GM12891 (cell line): ENCODE measurements at regions not wholly inside any gene's neighbourhood (a gene's known extent, or its start where the extent isn't known, plus 50 kb on each side); places are given as distances from the start of the nearest gene placed in this dataset.

Source experiments
- DNase-seq: peaks from one replicate; pipeline ENCODE4 v3.0.0; 2011; ENCODE audit warnings: low spot score; ENCODE audit not compliant: insufficient read length
- FAIRE-seq: peaks from 2 replicates; lab custom pipeline; 2011; peaks lifted over from hg19 to GRCh38; lab: Jason Lieb, UNC
- PAX5 ChIP-seq: IDR thresholded peaks from 2 replicates; pipeline ENCODE4 v1.6.1; 2011; ENCODE audit warnings: low read length, moderate library complexity, mild to moderate bottlenecking; ENCODE audit not compliant: insufficient read depth, severe bottlenecking
- POLR2A ChIP-seq: IDR thresholded peaks from 2 replicates; pipeline ENCODE4 v1.6.1; 2011; ENCODE audit warnings: low read depth, low read length, control low read depth
- POLR2AphosphoS5 ChIP-seq: IDR thresholded peaks from 2 replicates; pipeline ENCODE4 v1.6.1; 2011; ENCODE audit warnings: low read depth, low read length, control low read depth
- POU2F2 ChIP-seq: IDR thresholded peaks from 2 replicates; pipeline ENCODE4 v1.6.1; 2011; ENCODE audit warnings: low read depth, mild to moderate bottlenecking, control low read depth, low read length, moderate library complexity
- SPI1 ChIP-seq: IDR thresholded peaks from 2 replicates; pipeline ENCODE4 v1.6.1; 2011; ENCODE audit warnings: low read depth, low read length, control low read depth
- TAF1 ChIP-seq: IDR thresholded peaks from 2 replicates; pipeline ENCODE4 v1.6.1; 2011; ENCODE audit warnings: low read depth, low read length, control low read depth

- TF ChIP-seq SPI1 (no peak), POLR2AphosphoS5 (no peak), POU2F2 (no peak), POLR2A (no peak), PAX5 (no peak), TAF1 (no peak)
Measured at GRCh38 chr4:178258603-178259002, 816.4 kb upstream of the AGA start.

GRCh38 chr4:178259566-178259965 is 817.3 kb upstream of the AGA start:
- FAIRE-seq, result no peak
- TF ChIP-seq POLR2A (no peak), POLR2AphosphoS5 (no peak), TAF1 (no peak), SPI1 (no peak), POU2F2 (no peak), PAX5 (no peak)
- DNase-seq, result no peak

More at GRCh38 chr4:178258603-178259002, 816.4 kb upstream of the AGA start:
- DNase-seq (no peak), FAIRE-seq (no peak)

DNA sequence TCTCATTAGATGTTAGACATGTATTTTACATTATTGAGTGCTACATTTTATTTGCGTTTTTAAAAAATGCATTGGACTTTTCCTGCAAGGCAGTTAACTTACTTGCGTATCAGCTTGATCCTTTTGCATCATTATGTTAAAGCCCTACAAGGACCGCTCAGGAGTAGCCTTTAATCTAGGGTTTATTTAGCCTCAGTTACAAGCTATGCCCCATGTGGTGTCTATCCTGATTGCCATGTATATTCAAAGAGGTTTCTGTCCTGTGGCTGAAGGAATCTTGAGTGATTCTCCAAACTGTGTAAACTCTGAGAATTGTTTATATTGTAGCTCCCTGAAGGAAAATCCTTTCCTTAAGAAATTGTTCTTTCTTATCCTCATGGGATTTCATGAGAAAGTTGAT is 821.8 kb upstream of the AGA start:
- DNase-seq (no peak), FAIRE-seq (no peak)
- TF ChIP-seq POLR2AphosphoS5 (no peak), SPI1 (no peak), POLR2A (no peak), TAF1 (no peak), POU2F2 (no peak), PAX5 (no peak)

DNA sequence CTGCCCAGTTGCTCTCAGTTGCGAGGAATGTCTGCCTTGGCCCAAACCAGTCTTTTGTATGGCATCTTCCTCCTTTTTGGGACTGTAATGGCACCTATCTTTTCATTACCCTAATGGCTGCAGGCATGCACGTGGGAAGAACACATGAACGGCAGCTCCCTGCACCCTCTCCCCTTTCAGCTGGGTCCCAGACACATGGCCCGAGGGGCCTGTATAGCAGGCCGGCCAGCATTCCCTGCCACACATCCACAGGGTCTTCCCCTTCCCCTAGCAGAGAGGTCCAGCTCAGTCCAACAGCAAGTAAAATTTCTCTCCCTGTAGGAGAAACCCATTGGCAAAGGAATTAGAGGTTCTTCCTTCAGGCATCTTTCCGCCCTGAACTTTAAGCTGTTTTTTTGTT is 829.1 kb upstream of the AGA start:
- DNase-seq (no peak), FAIRE-seq (no peak)
- TF ChIP-seq TAF1 (no peak), PAX5 (no peak), POLR2A (no peak), POLR2AphosphoS5 (no peak), POU2F2 (no peak), SPI1 (no peak)

DNA sequence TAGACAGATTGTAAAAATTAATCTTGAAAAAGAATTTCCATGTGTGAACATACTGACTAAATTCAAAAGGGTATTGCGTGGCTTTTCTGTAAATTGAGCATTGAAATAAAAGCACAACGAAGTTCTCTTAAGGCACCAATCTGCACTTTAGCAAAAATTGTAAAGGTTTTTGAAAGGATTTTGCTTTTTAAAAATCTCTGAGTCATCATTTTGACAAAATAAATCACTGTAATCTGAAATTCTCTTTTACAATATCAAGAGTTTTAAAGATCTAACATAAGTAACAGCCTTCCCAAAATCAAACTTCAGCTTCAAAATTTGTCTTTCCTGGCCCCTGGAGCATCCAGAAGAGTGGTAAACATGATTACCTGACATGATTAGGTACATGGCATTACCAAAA is 830.9 kb upstream of the AGA start:
- TF ChIP-seq POU2F2 (no peak), SPI1 (no peak), POLR2A (no peak), PAX5 (no peak), POLR2AphosphoS5 (no peak), TAF1 (no peak)
- FAIRE-seq (no peak), DNase-seq (no peak)

DNA sequence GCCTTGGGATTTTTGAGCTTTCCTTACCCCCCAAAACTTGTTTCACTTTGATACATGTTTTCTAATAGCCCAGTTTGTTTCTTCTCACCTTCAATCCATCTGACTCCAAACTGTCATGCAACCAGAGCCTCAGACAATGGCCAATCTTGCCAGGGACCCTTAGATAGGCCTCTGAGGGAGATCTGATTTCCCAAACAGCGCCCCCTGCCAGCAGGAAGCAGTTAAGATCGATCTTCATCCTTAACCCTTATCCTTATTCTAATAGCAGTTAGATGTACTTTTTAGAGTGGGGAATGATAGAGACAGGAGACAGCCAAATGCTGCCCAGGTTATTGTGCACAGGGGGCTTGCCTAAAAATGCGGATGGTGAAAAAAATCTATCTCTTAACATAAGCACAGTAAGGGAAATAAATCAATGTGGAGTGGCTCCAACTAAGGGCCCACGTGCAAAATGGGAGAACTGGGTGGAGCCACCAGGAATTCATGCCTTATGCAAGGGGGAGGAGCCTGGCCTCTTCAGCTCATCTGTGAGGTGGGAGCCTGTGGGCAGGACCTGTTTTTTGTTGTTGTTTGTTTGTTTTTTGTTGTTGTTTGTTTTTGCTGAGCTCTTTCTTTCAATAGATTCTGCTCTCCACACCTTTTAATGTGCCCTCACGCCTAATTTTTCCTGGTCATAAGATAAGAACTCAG is 833.6 kb upstream of the AGA start:
- no peak for TF ChIP-seq TAF1
- TF ChIP-seq SPI1, result no peak
- TF ChIP-seq POLR2A, result no peak
- TF ChIP-seq POU2F2, result no peak
- TF ChIP-seq PAX5, result no peak
- TF ChIP-seq POLR2AphosphoS5, result no peak
- DNase-seq (no peak), FAIRE-seq (no peak)

- FAIRE-seq (no peak), DNase-seq (no peak)
- TF ChIP-seq SPI1 (no peak), PAX5 (no peak), TAF1 (no peak), POU2F2 (no peak), POLR2A (no peak), POLR2AphosphoS5 (no peak)
Measured at GRCh38 chr4:178280362-178280761, 838.1 kb upstream of the AGA start.

DNA sequence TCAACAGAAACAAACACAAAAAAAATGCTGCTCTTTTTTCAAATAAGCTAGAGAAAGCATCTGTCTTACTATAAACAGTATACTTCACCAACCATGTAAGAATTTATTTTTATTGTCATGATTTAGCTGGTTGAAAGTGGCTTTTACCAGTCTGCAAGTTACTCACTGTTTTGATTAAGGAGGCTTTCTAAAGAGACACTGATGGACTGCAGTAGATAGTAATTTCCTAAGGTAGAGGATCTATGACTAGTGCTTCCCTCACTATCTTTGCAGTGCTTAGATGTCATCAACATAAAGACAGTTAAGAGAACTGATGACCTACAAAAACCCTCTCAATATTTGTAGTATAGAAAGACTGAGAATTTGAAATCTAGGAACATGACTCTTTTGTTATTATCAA is 846.2 kb upstream of the AGA start:
- no peak for DNase-seq
- no peak for FAIRE-seq
- TF ChIP-seq POLR2A (no peak), PAX5 (no peak), POLR2AphosphoS5 (no peak), SPI1 (no peak), TAF1 (no peak), POU2F2 (no peak)

- DNase-seq (no peak), FAIRE-seq (no peak)
- TF ChIP-seq PAX5 (no peak), POU2F2 (no peak), POLR2A (no peak)
Measured at GRCh38 chr4:178293601-178294000, 851.4 kb upstream of the AGA start.

DNA sequence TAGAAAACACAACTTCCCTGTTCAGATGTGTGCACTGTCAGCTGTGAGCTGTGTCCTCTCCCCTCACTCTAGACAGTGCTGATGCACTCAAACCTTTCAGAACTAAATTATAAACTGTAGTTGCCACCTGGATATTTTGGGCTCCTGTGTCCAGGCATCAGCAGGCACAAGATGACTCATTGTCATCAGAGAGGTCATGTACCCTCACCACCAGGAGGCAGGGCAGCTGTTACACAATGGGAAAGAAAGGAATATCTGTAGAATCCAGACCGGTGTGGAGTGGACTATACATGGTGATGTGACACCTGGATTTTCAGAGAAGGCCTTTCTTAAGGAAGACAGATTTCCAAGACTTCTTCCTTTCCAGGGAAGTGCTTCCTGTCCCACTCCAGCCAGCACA is 854.4 kb upstream of the AGA start:
- TF ChIP-seq PAX5, result no peak
- no peak for TF ChIP-seq POLR2A
- no peak for TF ChIP-seq TAF1
- TF ChIP-seq SPI1, result no peak
- TF ChIP-seq POLR2AphosphoS5, result no peak
- TF ChIP-seq POU2F2, result no peak
- FAIRE-seq (no peak), DNase-seq (no peak)

GRCh38 chr4:178306565-178306964 is 864.3 kb upstream of the AGA start:
- TF ChIP-seq POLR2A, result no peak
- no peak for TF ChIP-seq SPI1
- TF ChIP-seq POU2F2, result no peak
- no peak for TF ChIP-seq PAX5
- TF ChIP-seq TAF1, result no peak
- TF ChIP-seq POLR2AphosphoS5, result no peak
- DNase-seq, result no peak

More at GRCh38 chr4:178306565-178306964, 864.3 kb upstream of the AGA start:
- FAIRE-seq, result no peak
